ENCODE measurements at regions not wholly inside any gene's neighbourhood (a gene's known extent, or its start where the extent isn't known, plus 50 kb on each side); places are given as distances from the start of the nearest gene placed in this dataset.

GRCh38 chr3:74129611-74130010, 484.8 kb downstream of the CNTN3 start:
- Histone ChIP-seq H3K9ac (ENCODE audit: low read length) (no peak overlapping the region), H3K4me1 (ENCODE audit: insufficient read depth, low read length) (no peaks in the 10 kb centered on the region), H3K4me3 (ENCODE audit: low read depth in 1 of 2, low read length in 2 of 2) (no peak overlapping the region), H3K36me3 (ENCODE audit: insufficient read depth, low read length) (no peaks in the 10 kb centered on the region), H3K27ac (ENCODE audit: low read depth, low read length) (no peak overlapping the region), H3K27me3 (ENCODE audit: control insufficient read depth in 1 of 2, insufficient read depth in 2 of 2, low read length in 2 of 2) (no peaks in the 10 kb centered on the region), H3K9me3 (ENCODE audit: low read length) (no peaks in the 10 kb centered on the region)

- Histone ChIP-seq H3K36me3 (ENCODE audit: insufficient read depth, low read length) (no peaks in the 10 kb centered on the region), H3K9me3 (ENCODE audit: low read length) (no peaks in the 10 kb centered on the region), H3K27me3 (ENCODE audit: control insufficient read depth in 1 of 2, insufficient read depth in 2 of 2, low read length in 2 of 2) (no peaks in the 10 kb centered on the region), H3K9ac (ENCODE audit: low read length) (no peak overlapping the region), H3K27ac (ENCODE audit: low read depth, low read length) (no peak overlapping the region), H3K4me3 (ENCODE audit: low read depth in 1 of 2, low read length in 2 of 2) (no peak overlapping the region), H3K4me1 (ENCODE audit: insufficient read depth, low read length) (no peaks in the 10 kb centered on the region)
Observed at GRCh38 chr3:74129056-74129455, 485.4 kb downstream of the CNTN3 start.

- Histone ChIP-seq H3K4me3 (ENCODE audit: low read depth in 1 of 2, low read length in 2 of 2) (no peak overlapping the region), H3K4me1 (ENCODE audit: insufficient read depth, low read length) (no peaks in the 10 kb centered on the region), H3K27me3 (ENCODE audit: control insufficient read depth in 1 of 2, insufficient read depth in 2 of 2, low read length in 2 of 2) (no peaks in the 10 kb centered on the region), H3K27ac (ENCODE audit: low read depth, low read length) (no peak overlapping the region), H3K36me3 (ENCODE audit: insufficient read depth, low read length) (no peaks in the 10 kb centered on the region), H3K9ac (ENCODE audit: low read length) (no peak overlapping the region), H3K9me3 (ENCODE audit: low read length) (no peaks in the 10 kb centered on the region)
Observed at GRCh38 chr3:74127256-74127655, 487.2 kb downstream of the CNTN3 start.

GRCh38 chr3:74124782-74125181, 489.7 kb downstream of the CNTN3 start:
- Histone ChIP-seq H3K9ac (ENCODE audit: low read length) (no peak overlapping the region), H3K9me3 (ENCODE audit: low read length) (no peaks in the 10 kb centered on the region), H3K4me3 (ENCODE audit: low read depth in 1 of 2, low read length in 2 of 2) (no peak overlapping the region), H3K27me3 (ENCODE audit: control insufficient read depth in 1 of 2, insufficient read depth in 2 of 2, low read length in 2 of 2) (no peaks in the 10 kb centered on the region), H3K36me3 (ENCODE audit: insufficient read depth, low read length) (no peaks in the 10 kb centered on the region), H3K27ac (ENCODE audit: low read depth, low read length) (no peak overlapping the region), H3K4me1 (ENCODE audit: insufficient read depth, low read length) (no peaks in the 10 kb centered on the region)

GRCh38 chr3:74122281-74122680, 492.2 kb downstream of the CNTN3 start:
- Histone ChIP-seq H3K9ac (ENCODE audit: low read length) (no peak overlapping the region), H3K27ac (ENCODE audit: low read depth, low read length) (no peak overlapping the region), H3K27me3 (ENCODE audit: control insufficient read depth in 1 of 2, insufficient read depth in 2 of 2, low read length in 2 of 2) (no peaks in the 10 kb centered on the region), H3K4me3 (ENCODE audit: low read depth in 1 of 2, low read length in 2 of 2) (no peak overlapping the region), H3K36me3 (ENCODE audit: insufficient read depth, low read length) (no peaks in the 10 kb centered on the region), H3K4me1 (ENCODE audit: insufficient read depth, low read length) (no peaks in the 10 kb centered on the region), H3K9me3 (ENCODE audit: low read length) (no peaks in the 10 kb centered on the region)

GRCh38 chr3:74121761-74122160, 492.7 kb downstream of the CNTN3 start:
- no peaks in the 10 kb centered on the region for H3K27me3 ChIP-seq (ENCODE audit: control insufficient read depth in 1 of 2, insufficient read depth in 2 of 2, low read length in 2 of 2)
- H3K9ac ChIP-seq (ENCODE audit: low read length) = no peak overlapping the region
- H3K27ac ChIP-seq (ENCODE audit: low read depth, low read length) = no peak overlapping the region
- no peaks in the 10 kb centered on the region for H3K36me3 ChIP-seq (ENCODE audit: insufficient read depth, low read length)
- H3K4me3 ChIP-seq (ENCODE audit: low read depth in 1 of 2, low read length in 2 of 2) = no peak overlapping the region
- no peaks in the 10 kb centered on the region for H3K9me3 ChIP-seq (ENCODE audit: low read length)
- H3K4me1 ChIP-seq (ENCODE audit: insufficient read depth, low read length) = no peaks in the 10 kb centered on the region

- Histone ChIP-seq H3K9me3 (ENCODE audit: low read length) (no peaks in the 10 kb centered on the region), H3K4me3 (ENCODE audit: low read depth in 1 of 2, low read length in 2 of 2) (no peak overlapping the region), H3K27ac (ENCODE audit: low read depth, low read length) (no peak overlapping the region), H3K4me1 (ENCODE audit: insufficient read depth, low read length) (no peaks in the 10 kb centered on the region), H3K27me3 (ENCODE audit: control insufficient read depth in 1 of 2, insufficient read depth in 2 of 2, low read length in 2 of 2) (no peaks in the 10 kb centered on the region), H3K9ac (ENCODE audit: low read length) (no peak overlapping the region), H3K36me3 (ENCODE audit: insufficient read depth, low read length) (no peaks in the 10 kb centered on the region)
Observed at GRCh38 chr3:74119221-74119620, 494.5 kb upstream of the PDZRN3 start.

GRCh38 chr3:74115906-74116305, 491.2 kb upstream of the PDZRN3 start:
- Histone ChIP-seq H3K9me3 (ENCODE audit: low read length) (no peaks in the 10 kb centered on the region), H3K4me3 (ENCODE audit: low read depth in 1 of 2, low read length in 2 of 2) (no peak overlapping the region), H3K4me1 (ENCODE audit: insufficient read depth, low read length) (no peaks in the 10 kb centered on the region), H3K27me3 (ENCODE audit: control insufficient read depth in 1 of 2, insufficient read depth in 2 of 2, low read length in 2 of 2) (no peaks in the 10 kb centered on the region), H3K36me3 (ENCODE audit: insufficient read depth, low read length) (no peaks in the 10 kb centered on the region), H3K9ac (ENCODE audit: low read length) (no peak overlapping the region), H3K27ac (ENCODE audit: low read depth, low read length) (no peak overlapping the region)

GRCh38 chr3:74107451-74107850, 482.7 kb upstream of the PDZRN3 start:
- H3K9ac ChIP-seq (ENCODE audit: low read length) = no peak overlapping the region
- H3K27me3 ChIP-seq (ENCODE audit: control insufficient read depth in 1 of 2, insufficient read depth in 2 of 2, low read length in 2 of 2) = no peaks in the 10 kb centered on the region
- H3K4me3 ChIP-seq (ENCODE audit: low read depth in 1 of 2, low read length in 2 of 2) = no peak overlapping the region
- no peaks in the 10 kb centered on the region for H3K9me3 ChIP-seq (ENCODE audit: low read length)
- H3K4me1 ChIP-seq (ENCODE audit: insufficient read depth, low read length) = no peaks in the 10 kb centered on the region
- no peak overlapping the region for H3K27ac ChIP-seq (ENCODE audit: low read depth, low read length)
- H3K36me3 ChIP-seq (ENCODE audit: insufficient read depth, low read length) = no peaks in the 10 kb centered on the region

- H3K9ac ChIP-seq (ENCODE audit: low read length) = no peak overlapping the region
- H3K27ac ChIP-seq (ENCODE audit: low read depth, low read length) = no peak overlapping the region
- no peaks in the 10 kb centered on the region for H3K36me3 ChIP-seq (ENCODE audit: insufficient read depth, low read length)
- no peak overlapping the region for H3K4me3 ChIP-seq (ENCODE audit: low read depth in 1 of 2, low read length in 2 of 2)
- H3K4me1 ChIP-seq (ENCODE audit: insufficient read depth, low read length) = no peaks in the 10 kb centered on the region
- no peaks in the 10 kb centered on the region for H3K9me3 ChIP-seq (ENCODE audit: low read length)
- H3K27me3 ChIP-seq (ENCODE audit: control insufficient read depth in 1 of 2, insufficient read depth in 2 of 2, low read length in 2 of 2) = no peaks in the 10 kb centered on the region
Observed at GRCh38 chr3:74106925-74107324, 482.2 kb upstream of the PDZRN3 start.

GRCh38 chr3:74091204-74091603, 466.5 kb upstream of the PDZRN3 start:
- no peaks in the 10 kb centered on the region for H3K9me3 ChIP-seq (ENCODE audit: low read length)
- H3K4me1 ChIP-seq (ENCODE audit: insufficient read depth, low read length) = no peaks in the 10 kb centered on the region
- no peak overlapping the region for H3K27ac ChIP-seq (ENCODE audit: low read depth, low read length)
- no peak overlapping the region for H3K4me3 ChIP-seq (ENCODE audit: low read depth in 1 of 2, low read length in 2 of 2)
- H3K27me3 ChIP-seq (ENCODE audit: control insufficient read depth in 1 of 2, insufficient read depth in 2 of 2, low read length in 2 of 2) = no peaks in the 10 kb centered on the region
- no peaks in the 10 kb centered on the region for H3K36me3 ChIP-seq (ENCODE audit: insufficient read depth, low read length)
- H3K9ac ChIP-seq (ENCODE audit: low read length) = no peak overlapping the region

GRCh38 chr3:74089814-74090213, 465.1 kb upstream of the PDZRN3 start:
- Histone ChIP-seq H3K4me1 (ENCODE audit: insufficient read depth, low read length) (no peaks in the 10 kb centered on the region), H3K27ac (ENCODE audit: low read depth, low read length) (no peak overlapping the region), H3K4me3 (ENCODE audit: low read depth in 1 of 2, low read length in 2 of 2) (no peak overlapping the region), H3K36me3 (ENCODE audit: insufficient read depth, low read length) (no peaks in the 10 kb centered on the region), H3K9me3 (ENCODE audit: low read length) (no peaks in the 10 kb centered on the region), H3K27me3 (ENCODE audit: control insufficient read depth in 1 of 2, insufficient read depth in 2 of 2, low read length in 2 of 2) (no peaks in the 10 kb centered on the region), H3K9ac (ENCODE audit: low read length) (no peak overlapping the region)
